ENCODE measurements at regions not wholly inside any gene's neighbourhood (a gene's known extent, or its start where the extent isn't known, plus 50 kb on each side); places are given as distances from the start of the nearest gene placed in this dataset.

GRCh38 chr2:149826471-149827125, 239.0 kb upstream of the MMADHC start:
- TF ChIP-seq, protein P1, sequence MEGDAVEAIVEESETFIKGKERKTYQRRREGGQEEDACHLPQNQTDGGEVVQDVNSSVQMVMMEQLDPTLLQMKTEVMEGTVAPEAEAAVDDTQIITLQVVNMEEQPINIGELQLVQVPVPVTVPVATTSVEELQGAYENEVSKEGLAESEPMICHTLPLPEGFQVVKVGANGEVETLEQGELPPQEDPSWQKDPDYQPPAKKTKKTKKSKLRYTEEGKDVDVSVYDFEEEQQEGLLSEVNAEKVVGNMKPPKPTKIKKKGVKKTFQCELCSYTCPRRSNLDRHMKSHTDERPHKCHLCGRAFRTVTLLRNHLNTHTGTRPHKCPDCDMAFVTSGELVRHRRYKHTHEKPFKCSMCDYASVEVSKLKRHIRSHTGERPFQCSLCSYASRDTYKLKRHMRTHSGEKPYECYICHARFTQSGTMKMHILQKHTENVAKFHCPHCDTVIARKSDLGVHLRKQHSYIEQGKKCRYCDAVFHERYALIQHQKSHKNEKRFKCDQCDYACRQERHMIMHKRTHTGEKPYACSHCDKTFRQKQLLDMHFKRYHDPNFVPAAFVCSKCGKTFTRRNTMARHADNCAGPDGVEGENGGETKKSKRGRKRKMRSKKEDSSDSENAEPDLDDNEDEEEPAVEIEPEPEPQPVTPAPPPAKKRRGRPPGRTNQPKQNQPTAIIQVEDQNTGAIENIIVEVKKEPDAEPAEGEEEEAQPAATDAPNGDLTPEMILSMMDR (conservative IDR thresholded peaks at IDR 0.05): no peak
- no peak for TF ChIP-seq ZFX (IDR thresholded peaks at IDR 0.05)

Measured in C4-2B (cell line).